ENCODE measurements at regions not wholly inside any gene's neighbourhood (a gene's known extent, or its start where the extent isn't known, plus 50 kb on each side); places are given as distances from the start of the nearest gene placed in this dataset.

DNA sequence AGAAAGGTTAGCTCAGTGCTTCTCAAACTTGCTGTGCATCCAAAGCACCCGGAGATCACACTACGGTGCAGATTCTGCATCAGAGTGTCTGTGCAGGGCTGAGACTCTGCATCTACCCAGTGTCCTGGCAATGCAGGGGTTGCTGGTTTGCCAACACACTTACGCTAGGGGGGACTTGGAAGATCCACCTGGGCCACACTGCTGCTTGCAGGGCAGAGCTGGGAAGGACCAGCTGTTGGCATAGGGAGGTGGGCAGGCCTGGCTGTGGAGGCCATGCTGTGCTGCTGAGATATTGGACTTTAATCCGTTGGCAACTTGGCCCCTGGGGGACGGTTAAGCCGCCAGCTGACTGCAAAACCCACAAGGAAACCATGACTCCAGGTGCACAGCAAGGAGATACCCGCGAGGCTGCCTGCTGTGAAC, 397.6 kb upstream of the HS6ST1 start:
- H2AFZ ChIP-seq (ENCODE audit: low read depth, low read length, severe bottlenecking): no peak overlapping the region
- H3K27ac ChIP-seq (ENCODE audit: low read depth, low read length): no peak overlapping the region
- H3K9me3 ChIP-seq (ENCODE audit: insufficient read depth, low read length): no peaks in the 10 kb centered on the region
- H4K20me1 ChIP-seq (ENCODE audit: low read depth, low read length): no peaks in the 10 kb centered on the region
- no peaks in the 10 kb centered on the region for H3F3A ChIP-seq (ENCODE audit: insufficient read depth)
- H3K4me2 ChIP-seq (ENCODE audit: low read depth, low read length, poor library complexity, severe bottlenecking): no peak overlapping the region
- no peaks in the 10 kb centered on the region for H3K9me2 ChIP-seq (replicated peaks; ENCODE audit: insufficient read depth, low read length)
- no peak for TF ChIP-seq EZH2phosphoT487 (conservative IDR thresholded peaks at IDR 0.05; ENCODE audit: low read length)
- TF ChIP-seq, protein P1, sequence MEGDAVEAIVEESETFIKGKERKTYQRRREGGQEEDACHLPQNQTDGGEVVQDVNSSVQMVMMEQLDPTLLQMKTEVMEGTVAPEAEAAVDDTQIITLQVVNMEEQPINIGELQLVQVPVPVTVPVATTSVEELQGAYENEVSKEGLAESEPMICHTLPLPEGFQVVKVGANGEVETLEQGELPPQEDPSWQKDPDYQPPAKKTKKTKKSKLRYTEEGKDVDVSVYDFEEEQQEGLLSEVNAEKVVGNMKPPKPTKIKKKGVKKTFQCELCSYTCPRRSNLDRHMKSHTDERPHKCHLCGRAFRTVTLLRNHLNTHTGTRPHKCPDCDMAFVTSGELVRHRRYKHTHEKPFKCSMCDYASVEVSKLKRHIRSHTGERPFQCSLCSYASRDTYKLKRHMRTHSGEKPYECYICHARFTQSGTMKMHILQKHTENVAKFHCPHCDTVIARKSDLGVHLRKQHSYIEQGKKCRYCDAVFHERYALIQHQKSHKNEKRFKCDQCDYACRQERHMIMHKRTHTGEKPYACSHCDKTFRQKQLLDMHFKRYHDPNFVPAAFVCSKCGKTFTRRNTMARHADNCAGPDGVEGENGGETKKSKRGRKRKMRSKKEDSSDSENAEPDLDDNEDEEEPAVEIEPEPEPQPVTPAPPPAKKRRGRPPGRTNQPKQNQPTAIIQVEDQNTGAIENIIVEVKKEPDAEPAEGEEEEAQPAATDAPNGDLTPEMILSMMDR (IDR thresholded peaks at IDR 0.05; ENCODE audit: insufficient read depth, low read length, poor library complexity, severe bottlenecking): no peak
- no peaks in the 10 kb centered on the region for H3K27me3 ChIP-seq (ENCODE audit: low read length)
- H3K9ac ChIP-seq (ENCODE audit: low read length): no peak overlapping the region
- H3K36me3 ChIP-seq (ENCODE audit: low read length): no peaks in the 10 kb centered on the region
- no peak overlapping the region for H3K4me3 ChIP-seq (ENCODE audit: insufficient read depth, low read length, poor library complexity, severe bottlenecking)
- H3K79me2 ChIP-seq (ENCODE audit: insufficient read depth, low read length): no peaks in the 10 kb centered on the region

DNA sequence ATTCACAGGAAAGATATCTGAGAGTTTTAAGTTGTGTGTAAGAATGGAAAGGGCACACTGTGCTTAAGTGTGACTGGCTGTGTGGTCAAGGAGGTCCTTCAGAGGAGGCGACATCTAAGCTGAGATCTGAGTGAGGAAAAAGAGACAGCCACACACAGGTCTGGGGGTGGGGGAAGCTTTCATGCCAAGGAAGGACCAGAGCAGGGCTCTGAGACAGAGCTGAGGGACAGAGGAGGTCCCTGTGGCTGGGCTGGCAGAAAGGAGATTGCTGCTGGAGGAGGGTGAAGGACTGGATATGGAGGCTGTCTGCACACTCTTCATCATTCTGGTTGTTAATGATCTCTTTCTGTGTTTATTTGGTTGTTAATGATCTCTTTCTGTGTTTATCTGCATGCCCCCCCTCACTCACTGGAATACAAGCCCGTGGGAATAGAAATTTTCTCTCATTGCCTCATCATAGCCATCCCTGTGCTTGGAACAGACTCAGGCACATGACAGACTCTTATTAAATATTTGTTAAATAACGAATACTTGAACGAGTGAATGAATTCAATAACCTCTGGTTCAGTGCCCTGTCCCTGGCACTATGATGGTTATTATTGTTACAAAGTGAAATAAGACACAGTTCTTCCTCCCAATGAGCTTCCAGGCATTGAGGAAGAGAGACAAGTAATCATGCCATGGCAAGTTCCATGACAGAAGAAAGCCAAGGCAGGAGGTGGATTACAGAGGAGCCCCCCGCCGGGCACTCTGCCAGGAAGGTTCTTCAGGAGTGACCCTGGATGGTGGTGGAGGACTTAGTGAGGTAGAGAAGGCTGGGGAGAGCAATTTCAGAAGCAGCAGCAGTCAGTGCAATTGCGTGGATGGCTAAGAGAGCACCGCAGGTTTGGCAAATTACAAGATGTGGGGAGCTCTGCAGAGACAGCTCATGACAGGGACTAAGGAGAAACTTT, 399.4 kb upstream of the HS6ST1 start:
- H3K4me2 ChIP-seq (ENCODE audit: low read depth, low read length, poor library complexity, severe bottlenecking): no peak overlapping the region
- TF ChIP-seq EZH2phosphoT487 (conservative IDR thresholded peaks at IDR 0.05; ENCODE audit: low read length): no peak
- TF ChIP-seq, protein P1 (IDR thresholded peaks at IDR 0.05; ENCODE audit: insufficient read depth, low read length, poor library complexity, severe bottlenecking): no peak

DNA sequence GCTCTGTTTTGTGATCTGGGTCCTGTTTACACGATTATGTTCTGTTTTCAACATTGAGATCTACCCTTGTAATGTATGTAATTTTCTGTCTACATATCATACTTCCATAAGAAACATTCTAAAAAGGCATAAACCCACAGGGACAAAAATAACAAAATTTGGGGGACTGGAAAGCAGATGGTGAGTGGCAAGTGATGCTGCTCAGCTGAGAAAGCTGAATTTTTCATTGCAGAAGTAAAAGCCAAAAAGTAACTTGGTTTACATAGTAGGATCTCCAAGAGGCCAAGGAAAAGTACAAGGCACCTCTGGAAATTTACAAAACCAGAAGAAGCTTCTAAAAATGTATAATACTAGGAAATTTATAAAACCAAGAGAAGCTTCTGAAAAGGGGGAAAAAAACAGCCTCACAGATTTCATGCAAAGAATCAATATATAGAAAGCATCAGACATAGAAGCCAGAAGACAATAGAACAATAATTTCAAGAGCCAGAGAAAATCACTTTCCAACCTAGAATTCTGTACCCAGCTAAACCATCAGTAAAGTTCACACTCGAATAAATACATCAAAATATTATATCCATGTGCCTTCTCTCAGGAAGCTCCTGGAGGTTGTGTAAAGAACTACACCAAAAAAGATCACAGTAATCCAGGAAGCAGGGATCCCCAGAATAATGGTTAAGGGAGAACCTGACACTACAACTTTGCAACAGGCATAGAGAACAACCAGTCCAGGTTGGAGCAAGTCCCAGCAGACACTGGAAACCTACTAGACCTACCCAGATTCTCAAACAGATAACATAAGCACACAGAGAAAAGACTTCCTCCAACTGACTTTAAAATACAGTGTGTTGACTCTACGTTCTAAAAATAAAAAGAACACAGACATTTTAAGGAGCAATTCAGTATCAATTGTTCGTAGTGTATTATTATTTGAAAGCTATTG, 401.7 kb upstream of the HS6ST1 start:
- Histone ChIP-seq H2AFZ (ENCODE audit: low read depth, low read length, severe bottlenecking) (no peak overlapping the region), H3K27ac (ENCODE audit: low read depth, low read length) (no peak overlapping the region), H4K20me1 (ENCODE audit: low read depth, low read length) (no peaks in the 10 kb centered on the region), H3K36me3 (ENCODE audit: low read length) (no peaks in the 10 kb centered on the region), H3K27me3 (ENCODE audit: low read length) (no peaks in the 10 kb centered on the region), H3K9me2 (replicated peaks; ENCODE audit: insufficient read depth, low read length) (no peaks in the 10 kb centered on the region), H3K79me2 (ENCODE audit: insufficient read depth, low read length) (no peaks in the 10 kb centered on the region), H3F3A (ENCODE audit: insufficient read depth) (no peaks in the 10 kb centered on the region), H3K4me3 (ENCODE audit: insufficient read depth, low read length, poor library complexity, severe bottlenecking) (no peak overlapping the region), H3K4me2 (ENCODE audit: low read depth, low read length, poor library complexity, severe bottlenecking) (no peak overlapping the region), H3K9me3 (ENCODE audit: insufficient read depth, low read length) (no peaks in the 10 kb centered on the region), H3K9ac (ENCODE audit: low read length) (no peak overlapping the region)
- TF ChIP-seq EZH2phosphoT487 (conservative IDR thresholded peaks at IDR 0.05; ENCODE audit: low read length): no peak
- TF ChIP-seq, protein P1 (IDR thresholded peaks at IDR 0.05; ENCODE audit: insufficient read depth, low read length, poor library complexity, severe bottlenecking): no peak

More for the DNA sequence above, 399.4 kb upstream of the HS6ST1 start:
- no peaks in the 10 kb centered on the region for H3K9me3 ChIP-seq (ENCODE audit: insufficient read depth, low read length)
- no peaks in the 10 kb centered on the region for H3K27me3 ChIP-seq (ENCODE audit: low read length)
- no peaks in the 10 kb centered on the region for H3K36me3 ChIP-seq (ENCODE audit: low read length)
- H3F3A ChIP-seq (ENCODE audit: insufficient read depth): no peaks in the 10 kb centered on the region
- H4K20me1 ChIP-seq (ENCODE audit: low read depth, low read length): no peaks in the 10 kb centered on the region
- H3K79me2 ChIP-seq (ENCODE audit: insufficient read depth, low read length): no peaks in the 10 kb centered on the region
- no peak overlapping the region for H3K27ac ChIP-seq (ENCODE audit: low read depth, low read length)
- no peak overlapping the region for H3K4me3 ChIP-seq (ENCODE audit: insufficient read depth, low read length, poor library complexity, severe bottlenecking)
- H3K9me2 ChIP-seq (replicated peaks; ENCODE audit: insufficient read depth, low read length): no peaks in the 10 kb centered on the region
- no peak overlapping the region for H3K9ac ChIP-seq (ENCODE audit: low read length)
- no peak overlapping the region for H2AFZ ChIP-seq (ENCODE audit: low read depth, low read length, severe bottlenecking)
